ENCODE measurements at regions not wholly inside any gene's neighbourhood (a gene's known extent, or its start where the extent isn't known, plus 50 kb on each side); places are given as distances from the start of the nearest gene placed in this dataset.

- CTCF ChIA-PET (ENCODE audit: low intra/inter-chr PET ratio): no interaction called here
- BruUV-seq (replicated peaks): no TSS peak
- H3K27ac ChIP-seq (ENCODE audit: extremely low read depth, low read depth, low read length): no peak overlapping the region
Observed at GRCh38 chr11:21987261-21987660, 205.6 kb upstream of the ANO5 start.

More at GRCh38 chr11:21987261-21987660, 205.6 kb upstream of the ANO5 start:
- WGBS (ENCODE audit: insufficient coverage, low coverage, missing lambda C conversion rate): 0% methylated on average over 1 of the region's 1 CpG
- intact Hi-C loops (cut with micrococcal nuclease) (no loop called here), in situ Hi-C loops (cut with MboI) (no loop called here)
- DNase-seq (ENCODE audit: extremely low read depth in 1 of 4, low spot score in 3 of 4) (no peak), ATAC-seq (no peak), FAIRE-seq (no peak)
- Histone ChIP-seq H3K4me1 (replicated peaks in 1 of 2; ENCODE audit: control insufficient read depth in 2 of 2, insufficient read depth in 2 of 2, low read length in 2 of 2) (no peaks in the 10 kb centered on the region), H3K9me3 (replicated peaks; ENCODE audit: control insufficient read depth, insufficient read depth, low read depth, low read length) (no peaks in the 10 kb centered on the region; the same call in 1 of the 2 replicates), H2AFZ (ENCODE audit: low read depth, low read length) (no peak overlapping the region), H3K9ac (ENCODE audit: insufficient read depth in 1 of 2, low read depth in 2 of 2, low read length in 2 of 2) (no peak overlapping the region), H3K27me3 (ENCODE audit: control insufficient read depth in 2 of 2, insufficient read depth in 2 of 2, low read length in 2 of 2) (no peaks in the 10 kb centered on the region), H4K20me1 (replicated peaks; ENCODE audit: control insufficient read depth, insufficient read depth, low read length) (no peaks in the 10 kb centered on the region), H3K9me1 (ENCODE audit: control insufficient read depth, insufficient read depth, low read length) (no peaks in the 10 kb centered on the region), H3K79me2 (ENCODE audit: control insufficient read depth, insufficient read depth, low read length) (no peaks in the 10 kb centered on the region), H3K36me3 (ENCODE audit: control insufficient read depth, insufficient read depth, low read length) (no peaks in the 10 kb centered on the region), H3K4me2 (ENCODE audit: insufficient read depth, low read length) (no peak overlapping the region), H3K4me3 (no peak overlapping the region)
- POLR2A ChIA-PET: no interaction called here
- TF ChIP-seq CHAMP1 (IDR thresholded peaks at IDR 0.05) (no peak), ZNF174 (CRISPR knock-in tag; IDR thresholded peaks at IDR 0.05) (no peak), FOXM1 (IDR thresholded peaks at IDR 0.05; ENCODE audit: low read depth) (no peak), FOXM1 (CRISPR knock-in tag; IDR thresholded peaks at IDR 0.05; ENCODE audit: low read depth) (no peak), RBM39 (optimal IDR thresholded peaks at IDR 0.05; ENCODE audit: low read depth, low read length) (no peak), RFX5 (IDR thresholded peaks at IDR 0.05; ENCODE audit: low read depth, low read length) (no peak), FOXA3 (CRISPR knock-in tag; conservative IDR thresholded peaks at IDR 0.05 in 1 of 2, IDR thresholded peaks at IDR 0.05 in 1 of 2) (no peak), THRAP3 (IDR thresholded peaks at IDR 0.05; ENCODE audit: borderline replicate concordance) (no peak), ZNF696 (CRISPR knock-in tag; conservative IDR thresholded peaks at IDR 0.05) (no peak), NRF1 (conservative IDR thresholded peaks at IDR 0.05 in 1 of 2, IDR thresholded peaks at IDR 0.05 in 1 of 2) (no peak), ZBTB26 (CRISPR knock-in tag; IDR thresholded peaks at IDR 0.05) (no peak), GABPB2 (CRISPR knock-in tag; conservative IDR thresholded peaks at IDR 0.05) (no peak)
